ENCODE measurements at regions not wholly inside any gene's neighbourhood (a gene's known extent, or its start where the extent isn't known, plus 50 kb on each side); places are given as distances from the start of the nearest gene placed in this dataset.
A peak's percentile ranks its signal among the peaks of the same experiment; 100 is the strongest.

DNA sequence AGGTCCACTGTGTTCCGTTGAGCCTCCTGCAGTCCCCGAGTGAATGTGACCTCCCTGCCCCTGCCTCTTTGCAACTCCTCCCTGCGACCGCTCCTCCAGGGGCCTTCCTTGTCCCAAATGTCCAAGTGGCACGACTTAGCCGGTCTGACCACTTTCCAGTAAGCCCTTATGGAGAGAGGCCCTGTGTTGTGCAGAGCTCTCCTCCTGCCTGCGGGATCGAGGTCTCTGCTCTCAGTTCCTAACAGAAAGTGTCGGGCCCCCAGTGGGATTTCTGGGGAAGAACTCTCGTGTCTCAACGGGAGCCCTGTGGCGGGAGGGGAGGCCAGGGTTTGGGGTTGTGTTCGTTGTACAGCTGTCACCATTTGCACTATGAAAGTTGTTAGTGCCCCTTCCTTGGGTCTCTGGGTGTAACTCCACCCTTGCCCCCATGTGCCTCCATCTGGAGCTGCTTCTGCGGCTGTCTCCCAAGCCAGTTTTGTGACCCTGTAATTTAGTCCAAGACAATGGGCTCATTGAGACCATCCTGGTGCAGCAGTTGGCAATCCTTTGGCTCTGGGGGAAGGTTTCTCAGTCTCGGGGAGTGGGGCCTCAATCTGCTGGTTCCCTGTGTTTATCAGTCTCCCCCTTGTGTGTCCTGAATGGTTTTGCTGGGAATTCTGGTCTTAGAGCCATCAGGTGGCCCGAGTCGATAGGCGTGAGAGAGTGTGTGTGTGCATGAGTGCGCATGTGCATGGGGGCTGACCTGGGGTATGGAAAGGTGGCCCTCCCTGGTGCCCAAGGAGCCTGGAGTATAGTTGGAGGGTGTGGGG lies 234.5 kb downstream of the SEC14L1 start:
- Histone ChIP-seq H2BK15ac (ENCODE audit: low read length) (peak overlapping the region; percentile 77), H3K27me3 (ENCODE audit: control insufficient read depth in 3 of 3, insufficient read depth in 3 of 3, low read depth in 1 of 3, low read length in 3 of 3) (no peaks in the 10 kb centered on the region), H3K4me3 (ENCODE audit: low read length in 2 of 2) (peak overlapping the region in 1 of 2 donors; percentile 96), H3K4me2 (ENCODE audit: insufficient read depth, low read length, poor library complexity, severe bottlenecking) (peak overlapping the region; percentile 93), H4K8ac (ENCODE audit: low read depth, low read length) (no peak overlapping the region), H2AK5ac (ENCODE audit: low read depth, low read length) (peak overlapping the region; percentile 92), H3K79me1 (ENCODE audit: low read depth, low read length) (peaks cover 45% of the 10 kb centered on the region), H2BK120ac (ENCODE audit: low read depth, low read length) (peak overlapping the region; percentile 19), H3K14ac (ENCODE audit: low read length) (peak overlapping the region; percentile 94), H3K4ac (ENCODE audit: low read length) (peak overlapping the region; percentile 1), H2BK5ac (ENCODE audit: low read length) (peak overlapping the region; percentile 100), H3K23ac (ENCODE audit: low read depth, low read length, poor library complexity) (peak overlapping the region; percentile 97), H3K36me3 (replicated peaks in 1 of 2; ENCODE audit: control insufficient read depth in 2 of 2, insufficient read depth in 2 of 2, low read length in 2 of 2) (no peaks in the 10 kb centered on the region), H3K9ac (ENCODE audit: low read depth, low read length, poor library complexity) (peak overlapping the region; percentile 84), H2BK12ac (ENCODE audit: low read length) (no peak overlapping the region), H3K4me1 (ENCODE audit: control insufficient read depth in 2 of 2, insufficient read depth in 1 of 2, low read depth in 1 of 2, low read length in 2 of 2) (peaks cover 42 to 64% of the 10 kb centered on the region in 2 donors), H3K27ac (replicated peaks; ENCODE audit: low read length) (no peak overlapping the region), H3K18ac (ENCODE audit: low read length) (peak overlapping the region; percentile 95), H4K91ac (ENCODE audit: low read depth, low read length, poor library complexity) (no peak overlapping the region), H2AFZ (ENCODE audit: low read length) (no peak overlapping the region), H3K9me3 (replicated peaks in 1 of 2; ENCODE audit: control insufficient read depth in 2 of 2, insufficient read depth in 1 of 2, low read depth in 1 of 2, low read length in 2 of 2) (no peaks in the 10 kb centered on the region)
- WGBS, 2 donors (ENCODE audit: extremely low coverage in 2 of 2, insufficient read length in 2 of 2, insufficient replicate concordance in 1 of 2): no CpG with 5 or more reads among the region's 19 CpGs
- no peak for DNase-seq (ENCODE audit: low spot score)

DNA sequence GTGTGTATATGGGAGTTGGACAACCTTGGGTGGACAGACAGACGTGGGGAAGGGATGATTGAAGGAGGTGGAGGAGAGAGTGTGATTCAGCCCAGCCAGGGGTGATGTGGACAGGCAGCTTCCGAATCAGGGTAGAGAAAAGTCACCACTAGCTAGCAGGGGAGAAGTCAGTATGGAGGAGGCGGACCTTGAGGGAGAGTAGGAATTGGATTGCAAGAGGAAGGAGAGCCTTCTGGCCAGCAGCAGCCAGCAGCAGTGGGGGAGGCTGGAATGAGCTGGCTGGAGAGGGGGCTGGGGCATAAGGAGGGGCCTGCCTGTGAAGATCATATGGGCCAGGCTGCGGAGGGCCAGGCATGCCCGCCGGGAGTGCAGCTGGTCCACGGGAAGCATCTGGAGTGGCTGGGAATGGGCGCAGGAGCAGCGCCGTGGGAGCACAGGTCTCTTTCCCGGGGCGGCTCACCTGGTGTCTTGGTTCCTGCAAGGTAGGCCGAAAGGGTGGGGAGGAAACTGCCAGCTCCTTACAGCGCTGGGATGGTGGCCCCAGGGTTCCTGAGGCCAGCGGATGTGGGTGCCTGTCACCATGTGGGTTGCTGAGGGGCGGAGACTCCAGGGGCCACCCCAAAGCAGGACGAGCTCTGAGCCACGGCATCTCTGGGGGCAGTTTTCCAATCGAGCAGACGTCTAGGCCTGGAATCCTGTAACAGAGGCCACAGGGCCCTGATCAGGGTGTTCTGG lies 235.3 kb downstream of the SEC14L1 start:
- peak overlapping the region; percentile 76 for H3K9ac ChIP-seq (ENCODE audit: low read depth, low read length, poor library complexity)
- H3K9me3 ChIP-seq (replicated peaks in 1 of 2; ENCODE audit: control insufficient read depth in 2 of 2, insufficient read depth in 1 of 2, low read depth in 1 of 2, low read length in 2 of 2): no peaks in the 10 kb centered on the region
- H4K91ac ChIP-seq (ENCODE audit: low read depth, low read length, poor library complexity): peak overlapping the region; percentile 4
- peaks cover 0 to 2% of the 10 kb centered on the region in 2 donors for H3K36me3 ChIP-seq (replicated peaks in 1 of 2; ENCODE audit: control insufficient read depth in 2 of 2, insufficient read depth in 2 of 2, low read length in 2 of 2)
- H3K14ac ChIP-seq (ENCODE audit: low read length): peak overlapping the region; percentile 48
- H3K79me1 ChIP-seq (ENCODE audit: low read depth, low read length): peaks cover 50% of the 10 kb centered on the region
- no peaks in the 10 kb centered on the region for H3K27me3 ChIP-seq (ENCODE audit: control insufficient read depth in 3 of 3, insufficient read depth in 3 of 3, low read depth in 1 of 3, low read length in 3 of 3)
- H2AFZ ChIP-seq (ENCODE audit: low read length): no peak overlapping the region
- peak overlapping the region; percentile 66 for H2BK12ac ChIP-seq (ENCODE audit: low read length)
- H3K18ac ChIP-seq (ENCODE audit: low read length): peak overlapping the region; percentile 91
- peak overlapping the region; percentile 32 for H3K4me2 ChIP-seq (ENCODE audit: insufficient read depth, low read length, poor library complexity, severe bottlenecking)
- H3K4me3 ChIP-seq (ENCODE audit: low read length in 2 of 2): peak overlapping the region in 1 of 2 donors; percentile 1
- H3K4me1 ChIP-seq (ENCODE audit: control insufficient read depth in 2 of 2, insufficient read depth in 1 of 2, low read depth in 1 of 2, low read length in 2 of 2): peaks cover 48 to 64% of the 10 kb centered on the region in 2 donors
- H3K4ac ChIP-seq (ENCODE audit: low read length): peak overlapping the region; percentile 1
- peak overlapping the region; percentile 99 for H2AK5ac ChIP-seq (ENCODE audit: low read depth, low read length)
- no peak for DNase-seq (ENCODE audit: low spot score)
- H3K23ac ChIP-seq (ENCODE audit: low read depth, low read length, poor library complexity): peak overlapping the region; percentile 75
- H2BK120ac ChIP-seq (ENCODE audit: low read depth, low read length): peak overlapping the region; percentile 19
- WGBS, 2 donors (ENCODE audit: extremely low coverage in 2 of 2, insufficient read length in 2 of 2, insufficient replicate concordance in 1 of 2): no CpG with 5 or more reads among the region's 20 CpGs
- no peak overlapping the region for H3K27ac ChIP-seq (replicated peaks; ENCODE audit: low read length)
- H2BK5ac ChIP-seq (ENCODE audit: low read length): peak overlapping the region; percentile 10
- no peak overlapping the region for H4K8ac ChIP-seq (ENCODE audit: low read depth, low read length)
- no peak overlapping the region for H2BK15ac ChIP-seq (ENCODE audit: low read length)

DNA sequence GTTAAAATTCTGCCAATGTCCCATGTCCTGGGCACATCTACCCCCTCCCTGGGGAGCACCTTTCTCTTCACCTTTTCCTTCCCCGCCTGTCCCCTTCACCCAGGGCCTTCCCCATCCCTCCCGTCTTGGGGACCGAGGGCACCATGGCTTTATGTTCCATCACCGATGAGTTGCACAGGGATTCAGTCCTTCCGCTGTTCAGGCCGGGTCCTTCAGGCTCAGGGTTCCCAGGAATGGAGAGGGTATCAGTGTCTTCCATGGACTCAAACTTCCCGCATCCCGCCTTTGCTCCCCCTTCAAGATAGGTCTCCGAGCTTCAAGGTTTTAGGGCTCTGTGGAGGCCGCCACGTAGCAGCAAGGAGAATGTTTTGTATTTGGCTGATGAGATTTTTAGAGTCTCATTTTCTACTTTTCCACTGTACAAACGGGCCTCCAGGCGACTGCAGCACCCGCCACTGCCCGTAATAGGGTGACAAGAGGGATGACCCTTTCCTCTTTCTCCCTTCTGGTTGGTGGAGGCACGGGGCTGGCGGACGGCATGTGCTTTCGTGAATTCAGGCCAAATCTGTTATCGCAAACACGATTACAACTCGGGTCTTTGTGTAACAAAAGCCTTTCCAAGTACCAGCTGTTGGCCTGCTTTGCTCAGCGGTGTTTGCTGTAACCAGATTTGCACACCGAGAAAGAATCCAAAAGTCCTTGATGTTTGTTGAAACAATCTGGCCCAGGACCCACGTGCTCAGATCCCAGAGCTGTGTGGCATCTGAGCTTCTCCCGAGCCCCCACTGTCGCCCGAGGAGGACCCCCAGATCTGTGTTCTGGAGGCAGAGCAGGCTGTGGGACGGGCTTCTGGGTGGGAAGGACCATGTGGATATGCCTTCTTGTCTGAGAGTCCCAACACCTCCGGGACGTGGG lies 236.3 kb downstream of the SEC14L1 start:
- no peak overlapping the region for H3K14ac ChIP-seq (ENCODE audit: low read length)
- H3K27ac ChIP-seq (replicated peaks; ENCODE audit: low read length): no peak overlapping the region
- H3K4me3 ChIP-seq (ENCODE audit: low read length in 2 of 2): no peak overlapping the region
- no peaks in the 10 kb centered on the region for H3K9me3 ChIP-seq (replicated peaks in 1 of 2; ENCODE audit: control insufficient read depth in 2 of 2, insufficient read depth in 1 of 2, low read depth in 1 of 2, low read length in 2 of 2)
- H2AK5ac ChIP-seq (ENCODE audit: low read depth, low read length): peak overlapping the region; percentile 68
- peak overlapping the region; percentile 41 for H3K18ac ChIP-seq (ENCODE audit: low read length)
- H3K4ac ChIP-seq (ENCODE audit: low read length): no peak overlapping the region
- no peak overlapping the region for H2BK5ac ChIP-seq (ENCODE audit: low read length)
- peaks cover 0 to 2% of the 10 kb centered on the region in 2 donors for H3K36me3 ChIP-seq (replicated peaks in 1 of 2; ENCODE audit: control insufficient read depth in 2 of 2, insufficient read depth in 2 of 2, low read length in 2 of 2)
- no CpG with 5 or more reads among the region's 31 CpGs for WGBS, 2 donors (ENCODE audit: extremely low coverage in 2 of 2, insufficient read length in 2 of 2, insufficient replicate concordance in 1 of 2)
- no peak overlapping the region for H2AFZ ChIP-seq (ENCODE audit: low read length)
- peaks cover 46 to 62% of the 10 kb centered on the region in 2 donors for H3K4me1 ChIP-seq (ENCODE audit: control insufficient read depth in 2 of 2, insufficient read depth in 1 of 2, low read depth in 1 of 2, low read length in 2 of 2)
- peak overlapping the region; percentile 59 for H3K23ac ChIP-seq (ENCODE audit: low read depth, low read length, poor library complexity)
- H4K8ac ChIP-seq (ENCODE audit: low read depth, low read length): no peak overlapping the region
- peaks cover 56% of the 10 kb centered on the region for H3K79me1 ChIP-seq (ENCODE audit: low read depth, low read length)
- no peak for DNase-seq (ENCODE audit: low spot score)
- H4K91ac ChIP-seq (ENCODE audit: low read depth, low read length, poor library complexity): no peak overlapping the region
- H3K9ac ChIP-seq (ENCODE audit: low read depth, low read length, poor library complexity): peak overlapping the region; percentile 6
- H2BK120ac ChIP-seq (ENCODE audit: low read depth, low read length): no peak overlapping the region
- no peak overlapping the region for H2BK12ac ChIP-seq (ENCODE audit: low read length)
- H3K4me2 ChIP-seq (ENCODE audit: insufficient read depth, low read length, poor library complexity, severe bottlenecking): no peak overlapping the region
- no peaks in the 10 kb centered on the region for H3K27me3 ChIP-seq (ENCODE audit: control insufficient read depth in 3 of 3, insufficient read depth in 3 of 3, low read depth in 1 of 3, low read length in 3 of 3)
- no peak overlapping the region for H2BK15ac ChIP-seq (ENCODE audit: low read length)
